ENCODE measurements at regions not wholly inside any gene's neighbourhood (a gene's known extent, or its start where the extent isn't known, plus 50 kb on each side); places are given as distances from the start of the nearest gene placed in this dataset.

DNA sequence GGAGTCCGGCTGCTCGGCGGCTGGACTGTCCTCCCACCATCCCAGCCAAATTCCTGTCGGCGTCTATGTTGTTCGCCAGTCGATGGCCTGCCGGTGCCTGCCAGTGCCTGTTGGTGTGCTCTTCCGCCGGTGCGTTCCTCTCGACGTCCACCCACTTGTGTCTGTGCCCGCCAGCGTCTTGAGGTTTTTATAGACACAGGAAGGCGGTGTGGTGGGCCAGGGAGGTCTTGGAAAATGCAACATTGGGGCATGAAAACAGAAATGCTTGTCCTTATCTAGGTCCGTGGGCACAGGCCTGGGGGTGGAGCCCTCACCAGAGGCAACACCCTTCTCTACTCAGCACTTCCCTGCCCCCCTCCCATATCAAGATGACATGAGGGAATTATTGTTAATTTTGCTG, 167.8 kb downstream of the IRF8 start:
- DNase-seq (no peak), ATAC-seq (no peak)
- Histone ChIP-seq H3K27me3 (no peaks in the 10 kb centered on the region), H3K4me1 (no peaks in the 10 kb centered on the region), H3K4me3 (no peak overlapping the region), H3K9me3 (no peaks in the 10 kb centered on the region), H3K36me3 (no peaks in the 10 kb centered on the region), H3K27ac (no peak overlapping the region)
- no peak for TF ChIP-seq POLR2A (IDR thresholded peaks at IDR 0.05)
- TF ChIP-seq, protein P1, sequence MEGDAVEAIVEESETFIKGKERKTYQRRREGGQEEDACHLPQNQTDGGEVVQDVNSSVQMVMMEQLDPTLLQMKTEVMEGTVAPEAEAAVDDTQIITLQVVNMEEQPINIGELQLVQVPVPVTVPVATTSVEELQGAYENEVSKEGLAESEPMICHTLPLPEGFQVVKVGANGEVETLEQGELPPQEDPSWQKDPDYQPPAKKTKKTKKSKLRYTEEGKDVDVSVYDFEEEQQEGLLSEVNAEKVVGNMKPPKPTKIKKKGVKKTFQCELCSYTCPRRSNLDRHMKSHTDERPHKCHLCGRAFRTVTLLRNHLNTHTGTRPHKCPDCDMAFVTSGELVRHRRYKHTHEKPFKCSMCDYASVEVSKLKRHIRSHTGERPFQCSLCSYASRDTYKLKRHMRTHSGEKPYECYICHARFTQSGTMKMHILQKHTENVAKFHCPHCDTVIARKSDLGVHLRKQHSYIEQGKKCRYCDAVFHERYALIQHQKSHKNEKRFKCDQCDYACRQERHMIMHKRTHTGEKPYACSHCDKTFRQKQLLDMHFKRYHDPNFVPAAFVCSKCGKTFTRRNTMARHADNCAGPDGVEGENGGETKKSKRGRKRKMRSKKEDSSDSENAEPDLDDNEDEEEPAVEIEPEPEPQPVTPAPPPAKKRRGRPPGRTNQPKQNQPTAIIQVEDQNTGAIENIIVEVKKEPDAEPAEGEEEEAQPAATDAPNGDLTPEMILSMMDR (IDR thresholded peaks at IDR 0.05), result no peak
- WGBS (ENCODE audit: insufficient coverage, low coverage, low lambda C conversion rate, missing lambda C conversion rate), result 36% methylated on average over 1 of the region's 17 CpGs
- intact Hi-C loops (cut with DNase I), result no loop called here

DNA sequence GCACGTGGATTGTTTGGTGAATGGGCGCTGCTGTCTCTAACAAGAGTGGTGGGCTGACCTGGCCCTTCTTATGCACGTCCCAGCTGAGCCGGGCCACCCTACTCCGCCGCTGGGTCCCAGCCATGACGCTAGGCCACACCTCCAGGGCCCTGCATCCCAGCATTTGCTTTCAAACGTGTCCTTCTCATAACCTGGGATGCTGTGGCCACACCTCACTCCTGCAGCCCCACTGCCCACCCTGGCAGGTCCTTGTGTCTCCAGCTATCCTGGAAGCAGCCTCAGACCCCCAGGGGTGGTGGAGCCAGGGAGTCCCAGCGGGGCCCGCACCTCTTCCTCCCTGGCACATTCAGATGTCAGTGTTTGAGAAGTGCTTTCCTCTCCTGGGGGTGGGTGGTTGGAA, 168.6 kb downstream of the IRF8 start:
- Histone ChIP-seq H3K4me1 (no peaks in the 10 kb centered on the region), H3K27me3 (no peaks in the 10 kb centered on the region), H3K4me3 (no peak overlapping the region), H3K27ac (no peak overlapping the region), H3K36me3 (no peaks in the 10 kb centered on the region), H3K9me3 (no peaks in the 10 kb centered on the region)
- WGBS (ENCODE audit: insufficient coverage, low coverage, low lambda C conversion rate, missing lambda C conversion rate), result 74% methylated on average over 5 of the region's 10 CpGs
- no peak for TF ChIP-seq POLR2A (IDR thresholded peaks at IDR 0.05)
- TF ChIP-seq, protein P1 (IDR thresholded peaks at IDR 0.05), result no peak
- DNase-seq (peak in 1 of 3 donors; percentile 31), ATAC-seq (no peak)
- intact Hi-C loops (cut with DNase I), result no loop called here

DNA sequence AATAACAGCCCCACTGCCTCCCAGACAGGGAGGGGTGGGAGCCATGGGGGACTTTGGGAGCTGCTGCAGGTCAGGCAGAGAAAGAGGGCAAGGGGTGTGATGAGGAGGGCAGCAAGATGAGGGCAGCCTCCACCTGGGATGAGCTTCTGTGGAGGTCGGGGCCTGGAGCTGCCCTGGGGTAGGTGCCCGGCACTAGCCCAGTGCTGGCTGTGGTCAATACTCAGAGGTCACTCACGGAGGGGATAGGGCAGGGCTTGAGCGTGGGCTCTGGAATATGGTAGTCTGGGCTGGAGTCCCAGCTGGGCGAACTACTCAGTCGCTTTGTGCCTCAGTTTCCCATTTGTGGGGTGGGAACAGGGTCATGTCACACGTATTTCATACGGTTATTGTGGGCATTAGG, 169.0 kb downstream of the IRF8 start:
- peak in 1 of 3 donors; percentile 10 for DNase-seq

DNA sequence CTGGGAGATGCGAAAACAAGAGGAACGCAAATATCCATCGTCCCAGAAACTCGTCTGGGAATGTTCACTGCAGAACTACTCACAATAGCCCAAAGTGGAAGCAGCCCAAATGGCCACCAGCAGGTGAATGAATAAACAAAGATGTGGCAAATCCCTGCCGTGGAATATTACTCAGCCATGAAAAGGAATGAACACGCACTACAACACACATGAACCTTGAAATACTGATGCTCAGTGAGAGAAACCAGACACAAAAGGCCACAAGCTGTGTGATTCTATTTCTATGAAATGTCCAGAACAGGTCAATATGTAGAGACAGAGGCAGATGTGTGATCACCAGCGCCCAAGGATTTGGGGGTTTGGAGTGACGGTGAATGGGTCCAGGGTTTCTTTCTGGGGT, 169.8 kb downstream of the IRF8 start:
- Histone ChIP-seq H3K36me3 (no peaks in the 10 kb centered on the region), H3K4me3 (no peak overlapping the region), H3K27ac (no peak overlapping the region), H3K27me3 (peaks cover 0 to 4% of the 10 kb centered on the region in 2 donors), H3K9me3 (no peaks in the 10 kb centered on the region), H3K4me1 (no peaks in the 10 kb centered on the region)
- TF ChIP-seq, protein P1 (IDR thresholded peaks at IDR 0.05), result no peak
- TF ChIP-seq POLR2A (IDR thresholded peaks at IDR 0.05), result no peak
- intact Hi-C loops (cut with DNase I), result no loop called here
- ATAC-seq, result no peak
- 83% methylated on average over 8 of the region's 8 CpGs for WGBS (ENCODE audit: insufficient coverage, low coverage, low lambda C conversion rate, missing lambda C conversion rate)
- no peak for DNase-seq

More for the DNA sequence above, 169.0 kb downstream of the IRF8 start:
- intact Hi-C loops (cut with DNase I), result no loop called here
- Histone ChIP-seq H3K27ac (no peak overlapping the region), H3K36me3 (no peaks in the 10 kb centered on the region), H3K4me1 (no peaks in the 10 kb centered on the region), H3K27me3 (no peaks in the 10 kb centered on the region), H3K9me3 (no peaks in the 10 kb centered on the region), H3K4me3 (no peak overlapping the region)
- ATAC-seq, result no peak
- TF ChIP-seq POLR2A (IDR thresholded peaks at IDR 0.05), result no peak
- TF ChIP-seq, protein P1 (IDR thresholded peaks at IDR 0.05), result no peak
- 60% methylated on average over 6 of the region's 8 CpGs for WGBS (ENCODE audit: insufficient coverage, low coverage, low lambda C conversion rate, missing lambda C conversion rate)
